ENCODE measurements at regions not wholly inside any gene's neighbourhood (a gene's known extent, or its start where the extent isn't known, plus 50 kb on each side); places are given as distances from the start of the nearest gene placed in this dataset.

GRCh38 chr6:91713911-91714310 lies 1127.0 kb upstream of the MAP3K7 start:
- H3K4ac ChIP-seq (ENCODE audit: low read depth, low read length), result no peak overlapping the region
- TF ChIP-seq CTCF (conservative IDR thresholded peaks at IDR 0.05), result no peak; the same call in 2 of the 3 replicates
- no peak overlapping the region for H2BK120ac ChIP-seq (ENCODE audit: low read depth, low read length, poor library complexity, severe bottlenecking)
- H2AFZ ChIP-seq (ENCODE audit: low read length), result no peak overlapping the region
- H3K79me1 ChIP-seq (ENCODE audit: insufficient read depth, low read depth, low read length, poor library complexity, severe bottlenecking), result no peaks in the 10 kb centered on the region
- H3K79me2 ChIP-seq (ENCODE audit: insufficient read depth, low read length), result no peaks in the 10 kb centered on the region
- no peak overlapping the region for H2BK12ac ChIP-seq (ENCODE audit: insufficient read length, low read depth, low read length)
- no peak for DNase-seq
- H3K4me1 Mint-ChIP-seq, result no peaks in the 10 kb centered on the region
- no peak overlapping the region for H3K56ac ChIP-seq (ENCODE audit: insufficient read length, low read depth, low read length)
- H3K36me3 Mint-ChIP-seq (ENCODE audit: insufficient read depth in 1 of 3, low read depth in 3 of 3), result no peaks in the 10 kb centered on the region
- no peaks in the 10 kb centered on the region; the same call in 1 of the 2 replicates for H3K27me3 Mint-ChIP-seq (ENCODE audit: low read depth)
- H3K23ac ChIP-seq (ENCODE audit: insufficient read length, low read depth, low read length), result no peak overlapping the region
- H3K23me2 ChIP-seq (ENCODE audit: insufficient read length, low read depth, low read length, poor library complexity, severe bottlenecking), result no peaks in the 10 kb centered on the region
- H4K5ac ChIP-seq (ENCODE audit: insufficient read length, low read depth, low read length), result no peak overlapping the region
- H3T11ph ChIP-seq (ENCODE audit: low read length), result no peak overlapping the region
- H3K27ac Mint-ChIP-seq, result no peak overlapping the region
- H3K9me3 Mint-ChIP-seq, result no peaks in the 10 kb centered on the region
- H2BK20ac ChIP-seq (ENCODE audit: low read depth, low read length, poor library complexity, severe bottlenecking), result no peak overlapping the region
- no peaks in the 10 kb centered on the region for H4K20me1 ChIP-seq (ENCODE audit: control insufficient read depth, insufficient read depth, insufficient read length)
- no peaks in the 10 kb centered on the region for H3K27me3 ChIP-seq (ENCODE audit: insufficient read depth, low read length)
- H3K14ac ChIP-seq (ENCODE audit: insufficient read depth, low read length), result no peak overlapping the region
- no peak overlapping the region for H4K8ac ChIP-seq (replicated peaks; ENCODE audit: insufficient read length, low read depth, low read length)
- H3K9me3 ChIP-seq (ENCODE audit: control insufficient read depth, low read depth, low read length), result no peaks in the 10 kb centered on the region
- no peak overlapping the region for H2AK5ac ChIP-seq (ENCODE audit: insufficient read length, low read length)
- no peak overlapping the region for H3K27ac ChIP-seq (ENCODE audit: insufficient read length, low read depth, low read length)
- no peaks in the 10 kb centered on the region for H3K4me1 ChIP-seq (ENCODE audit: insufficient read depth, low read length)
- H4K91ac ChIP-seq (ENCODE audit: insufficient read length, low read depth, low read length), result no peak overlapping the region
- no peak overlapping the region for H3K9ac ChIP-seq (ENCODE audit: extremely low read depth, insufficient read length, low read length)
- H3K18ac ChIP-seq (ENCODE audit: insufficient read length, low read depth, low read length), result no peak overlapping the region
- no peak overlapping the region for H3K4me2 ChIP-seq (ENCODE audit: insufficient read depth, insufficient read length, low read length)
- no peak overlapping the region for H3K4me3 Mint-ChIP-seq
- no peak overlapping the region for H2BK15ac ChIP-seq (ENCODE audit: low read depth, low read length)
- H2BK5ac ChIP-seq (ENCODE audit: insufficient read length, low read length), result no peak overlapping the region

All from H9 (cell line).